Occipital lobe (tissue), 1 donor: ENCODE measurements at regions not wholly inside any gene's neighbourhood (a gene's known extent, or its start where the extent isn't known, plus 50 kb on each side); places are given as distances from the start of the nearest gene placed in this dataset.

ENCODE experiments used
- DNase-seq: peaks from one replicate; lab custom pipeline; 2025; lab: John Stamatoyannopoulos, UW

- no peak for DNase-seq
Measured at GRCh38 chr5:92429646-92430045, 1046.5 kb upstream of the ARRDC3 start.

GRCh38 chr5:92428415-92428814 is 1045.3 kb upstream of the ARRDC3 start:
- DNase-seq = no peak

GRCh38 chr5:92424785-92425426 is 1041.8 kb upstream of the ARRDC3 start:
- DNase-seq = no peak

GRCh38 chr5:92421942-92422341 is 1038.8 kb upstream of the ARRDC3 start:
- no peak for DNase-seq

GRCh38 chr5:92421196-92421595 is 1038.1 kb upstream of the ARRDC3 start:
- DNase-seq = no peak

- DNase-seq = no peak
Measured at GRCh38 chr5:92419261-92419660, 1036.1 kb upstream of the ARRDC3 start.

- DNase-seq = no peak
Measured at GRCh38 chr5:92418341-92418740, 1035.2 kb upstream of the ARRDC3 start.

GRCh38 chr5:92409134-92409533 is 1026.0 kb upstream of the ARRDC3 start:
- no peak for DNase-seq

- no peak for DNase-seq
Measured at GRCh38 chr5:92402956-92403702, 1020.0 kb upstream of the ARRDC3 start.

GRCh38 chr5:92402045-92402444 is 1018.9 kb upstream of the ARRDC3 start:
- DNase-seq = no peak

- no peak for DNase-seq
Measured at GRCh38 chr5:92401492-92401891, 1018.4 kb upstream of the ARRDC3 start.

- no peak for DNase-seq
Measured at GRCh38 chr5:92394936-92395335, 1011.8 kb upstream of the ARRDC3 start.

- DNase-seq = no peak
Measured at GRCh38 chr5:92390657-92391056, 1007.5 kb upstream of the ARRDC3 start.

GRCh38 chr5:92380069-92380770 is 997.1 kb upstream of the ARRDC3 start:
- no peak for DNase-seq

- peak; percentile 1 for DNase-seq
Measured at GRCh38 chr5:92378966-92379611, 996.0 kb upstream of the ARRDC3 start.

- no peak for DNase-seq
Measured at GRCh38 chr5:92374859-92375258, 991.7 kb upstream of the ARRDC3 start.

GRCh38 chr5:92372766-92373165 is 989.6 kb upstream of the ARRDC3 start:
- DNase-seq = no peak

- DNase-seq = no peak
Measured at GRCh38 chr5:92371889-92372235, 988.7 kb upstream of the ARRDC3 start.

GRCh38 chr5:92371171-92371888 is 988.2 kb upstream of the ARRDC3 start:
- no peak for DNase-seq

- DNase-seq = no peak
Measured at GRCh38 chr5:92370032-92370431, 986.9 kb upstream of the ARRDC3 start.

GRCh38 chr5:92369587-92369986 is 986.5 kb upstream of the ARRDC3 start:
- DNase-seq = no peak
